ENCODE measurements at regions not wholly inside any gene's neighbourhood (a gene's known extent, or its start where the extent isn't known, plus 50 kb on each side); places are given as distances from the start of the nearest gene placed in this dataset.

DNA sequence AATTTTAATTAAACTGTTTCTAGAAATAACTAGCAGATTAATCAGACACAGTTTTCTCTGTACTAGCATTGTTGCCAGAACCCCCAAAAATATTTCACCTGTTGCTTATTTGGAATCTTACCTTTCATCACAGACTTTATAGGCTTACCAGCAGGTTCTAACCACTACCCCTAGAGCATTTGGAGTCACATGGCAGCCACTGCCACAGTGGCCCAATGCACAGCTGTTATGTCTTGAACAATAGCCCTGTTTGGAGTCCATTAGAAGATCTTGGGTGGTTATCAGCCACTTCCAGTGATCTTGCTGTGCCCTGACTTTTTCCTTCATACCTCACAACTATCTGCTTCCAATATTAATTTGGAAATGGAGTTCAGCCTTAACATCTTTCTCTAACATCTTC is 186.2 kb upstream of the TANK start:
- TF ChIP-seq, protein P1, sequence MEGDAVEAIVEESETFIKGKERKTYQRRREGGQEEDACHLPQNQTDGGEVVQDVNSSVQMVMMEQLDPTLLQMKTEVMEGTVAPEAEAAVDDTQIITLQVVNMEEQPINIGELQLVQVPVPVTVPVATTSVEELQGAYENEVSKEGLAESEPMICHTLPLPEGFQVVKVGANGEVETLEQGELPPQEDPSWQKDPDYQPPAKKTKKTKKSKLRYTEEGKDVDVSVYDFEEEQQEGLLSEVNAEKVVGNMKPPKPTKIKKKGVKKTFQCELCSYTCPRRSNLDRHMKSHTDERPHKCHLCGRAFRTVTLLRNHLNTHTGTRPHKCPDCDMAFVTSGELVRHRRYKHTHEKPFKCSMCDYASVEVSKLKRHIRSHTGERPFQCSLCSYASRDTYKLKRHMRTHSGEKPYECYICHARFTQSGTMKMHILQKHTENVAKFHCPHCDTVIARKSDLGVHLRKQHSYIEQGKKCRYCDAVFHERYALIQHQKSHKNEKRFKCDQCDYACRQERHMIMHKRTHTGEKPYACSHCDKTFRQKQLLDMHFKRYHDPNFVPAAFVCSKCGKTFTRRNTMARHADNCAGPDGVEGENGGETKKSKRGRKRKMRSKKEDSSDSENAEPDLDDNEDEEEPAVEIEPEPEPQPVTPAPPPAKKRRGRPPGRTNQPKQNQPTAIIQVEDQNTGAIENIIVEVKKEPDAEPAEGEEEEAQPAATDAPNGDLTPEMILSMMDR (optimal IDR thresholded peaks at IDR 0.05 in 1 of 3, IDR thresholded peaks at IDR 0.05 in 1 of 3, conservative IDR thresholded peaks at IDR 0.05 in 1 of 3; ENCODE audit: extremely low read depth in 1 of 3, insufficient read depth in 2 of 3, low read length in 3 of 3) = no peak
- no peak for TF ChIP-seq EZH2 (IDR thresholded peaks at IDR 0.05; ENCODE audit: low read length)

All from keratinocyte (primary cell).